ENCODE measurements at regions not wholly inside any gene's neighbourhood (a gene's known extent, or its start where the extent isn't known, plus 50 kb on each side); places are given as distances from the start of the nearest gene placed in this dataset.
A peak's percentile ranks its signal among the peaks of the same experiment; 100 is the strongest.

GRCh38 chr11:112792070-112792469 lies 169.2 kb upstream of the NCAM1 start:
- Histone ChIP-seq H3K27ac (no peak overlapping the region), H3K36me3 (ENCODE audit: low read depth, missing control alignments) (no peaks in the 10 kb centered on the region), H3K9me3 (no peaks in the 10 kb centered on the region), H3K4me3 (no peak overlapping the region), H3K27me3 (no peaks in the 10 kb centered on the region), H3K4me1 (no peaks in the 10 kb centered on the region)
- WGBS, 2 donors = 82 to 94% methylated on average over 5 of the region's 5 CpGs
- no peak for DNase-seq
- intact Hi-C loops (cut with DNase I; ENCODE audit: low total_unique reads) = no loop called here
- TF ChIP-seq CTCF (IDR thresholded peaks at IDR 0.05) (no peak), POLR2A (IDR thresholded peaks at IDR 0.05) (no peak)

- intact Hi-C loops (cut with DNase I; ENCODE audit: low total_unique reads) = no loop called here
- H3K36me3 ChIP-seq (ENCODE audit: low read depth, missing control alignments) = no peaks in the 10 kb centered on the region
- H3K4me1 ChIP-seq = no peaks in the 10 kb centered on the region
- WGBS, 2 donors = 92% methylated on average over 1 of the region's 1 CpG
- no peak overlapping the region for H3K27ac ChIP-seq
- DNase-seq = no peak
- TF ChIP-seq POLR2A (IDR thresholded peaks at IDR 0.05) (no peak), CTCF (IDR thresholded peaks at IDR 0.05) (no peak)
- no peaks in the 10 kb centered on the region for H3K27me3 ChIP-seq
- H3K9me3 ChIP-seq = no peaks in the 10 kb centered on the region
- H3K4me3 ChIP-seq = no peak overlapping the region
Observed at GRCh38 chr11:112793416-112793815, 167.8 kb upstream of the NCAM1 start.

- H3K27ac ChIP-seq = no peak overlapping the region
- WGBS, 2 donors = 70 to 77% methylated on average over 2 of the region's 2 CpGs
- no peaks in the 10 kb centered on the region for H3K4me1 ChIP-seq
- intact Hi-C loops (cut with DNase I; ENCODE audit: low total_unique reads) = no loop called here
- TF ChIP-seq CTCF (IDR thresholded peaks at IDR 0.05) (no peak), POLR2A (IDR thresholded peaks at IDR 0.05) (no peak)
- no peak for DNase-seq
- H3K4me3 ChIP-seq = no peak overlapping the region
- no peaks in the 10 kb centered on the region for H3K36me3 ChIP-seq (ENCODE audit: low read depth, missing control alignments)
- H3K9me3 ChIP-seq = no peaks in the 10 kb centered on the region
- H3K27me3 ChIP-seq = no peaks in the 10 kb centered on the region
Observed at GRCh38 chr11:112794331-112794846, 166.8 kb upstream of the NCAM1 start.

- WGBS, 2 donors = 73 to 75% methylated on average over 14 of the region's 14 CpGs
- no peak for TF ChIP-seq POLR2A (IDR thresholded peaks at IDR 0.05)
- peak; percentile 20 to 50 (median 25) for TF ChIP-seq CTCF (IDR thresholded peaks at IDR 0.05)
- intact Hi-C loops (cut with DNase I; ENCODE audit: low total_unique reads) = no loop called here
- H3K27ac ChIP-seq = no peak overlapping the region
- DNase-seq = peak; percentile 60
- H3K4me3 ChIP-seq = no peak overlapping the region
- no peaks in the 10 kb centered on the region for H3K4me1 ChIP-seq
- H3K36me3 ChIP-seq (ENCODE audit: low read depth, missing control alignments) = no peaks in the 10 kb centered on the region
- no peaks in the 10 kb centered on the region for H3K9me3 ChIP-seq
- no peaks in the 10 kb centered on the region for H3K27me3 ChIP-seq
Observed at GRCh38 chr11:112795142-112795815, 165.9 kb upstream of the NCAM1 start.

Measured in testis (tissue), 2 donors.